ENCODE measurements at regions not wholly inside any gene's neighbourhood (a gene's known extent, or its start where the extent isn't known, plus 50 kb on each side); places are given as distances from the start of the nearest gene placed in this dataset.

DNA sequence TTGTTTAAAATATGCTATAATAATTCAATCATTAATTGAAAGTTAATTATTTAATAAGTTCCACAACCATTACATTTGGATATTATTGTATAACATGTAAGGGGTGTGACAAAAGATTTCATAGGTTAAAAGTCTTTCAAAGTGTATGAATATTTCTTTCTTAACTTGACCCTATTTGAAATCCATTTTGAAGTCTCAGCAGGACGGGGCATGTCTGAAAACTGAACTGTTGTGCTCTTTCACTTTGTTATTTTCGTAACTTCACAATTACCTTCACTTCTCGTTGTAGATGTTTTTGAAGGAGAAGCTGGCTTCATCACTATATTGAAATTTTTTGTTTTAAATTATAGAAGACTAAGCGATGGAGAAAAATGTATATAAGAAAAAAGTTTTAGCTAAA, 1775.7 kb downstream of the PCDH9 start:
- no peak for ATAC-seq
- DNase-seq = no peak

DNA sequence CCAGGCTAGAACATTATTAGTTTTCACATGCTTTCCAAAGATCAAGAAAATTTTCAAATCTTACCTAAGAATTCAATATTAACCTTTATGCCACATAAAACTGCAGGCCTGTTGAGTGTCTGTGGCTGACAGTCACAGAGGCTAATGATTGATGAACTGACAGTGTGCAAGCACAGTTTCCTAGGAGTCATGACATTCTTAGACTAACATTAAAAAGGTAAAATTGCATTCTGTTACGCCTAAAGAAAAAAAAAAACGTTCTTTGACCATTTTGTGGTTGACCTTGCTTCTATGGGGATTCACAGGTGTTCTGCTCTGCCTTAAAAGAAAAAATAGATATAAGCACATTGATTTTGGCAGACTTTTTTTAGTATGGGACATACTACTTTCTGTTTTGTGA, 1776.2 kb downstream of the PCDH9 start:
- Histone ChIP-seq H3K4me1 (no peaks in the 10 kb centered on the region), H3K36me3 (no peaks in the 10 kb centered on the region), H3K9me3 (no peaks in the 10 kb centered on the region), H3K4me3 (no peak overlapping the region), H3K27ac (no peak overlapping the region), H3K27me3 (ENCODE audit: low read depth) (no peaks in the 10 kb centered on the region)
- TF ChIP-seq, protein P1, sequence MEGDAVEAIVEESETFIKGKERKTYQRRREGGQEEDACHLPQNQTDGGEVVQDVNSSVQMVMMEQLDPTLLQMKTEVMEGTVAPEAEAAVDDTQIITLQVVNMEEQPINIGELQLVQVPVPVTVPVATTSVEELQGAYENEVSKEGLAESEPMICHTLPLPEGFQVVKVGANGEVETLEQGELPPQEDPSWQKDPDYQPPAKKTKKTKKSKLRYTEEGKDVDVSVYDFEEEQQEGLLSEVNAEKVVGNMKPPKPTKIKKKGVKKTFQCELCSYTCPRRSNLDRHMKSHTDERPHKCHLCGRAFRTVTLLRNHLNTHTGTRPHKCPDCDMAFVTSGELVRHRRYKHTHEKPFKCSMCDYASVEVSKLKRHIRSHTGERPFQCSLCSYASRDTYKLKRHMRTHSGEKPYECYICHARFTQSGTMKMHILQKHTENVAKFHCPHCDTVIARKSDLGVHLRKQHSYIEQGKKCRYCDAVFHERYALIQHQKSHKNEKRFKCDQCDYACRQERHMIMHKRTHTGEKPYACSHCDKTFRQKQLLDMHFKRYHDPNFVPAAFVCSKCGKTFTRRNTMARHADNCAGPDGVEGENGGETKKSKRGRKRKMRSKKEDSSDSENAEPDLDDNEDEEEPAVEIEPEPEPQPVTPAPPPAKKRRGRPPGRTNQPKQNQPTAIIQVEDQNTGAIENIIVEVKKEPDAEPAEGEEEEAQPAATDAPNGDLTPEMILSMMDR (IDR thresholded peaks at IDR 0.05) = no peak
- no peak for DNase-seq
- no peak for ATAC-seq
- intact Hi-C loops (cut with DNase I) = no loop called here

More for the DNA sequence above, 1775.7 kb downstream of the PCDH9 start:
- Histone ChIP-seq H3K27me3 (ENCODE audit: low read depth) (no peaks in the 10 kb centered on the region), H3K4me1 (no peaks in the 10 kb centered on the region), H3K9me3 (no peaks in the 10 kb centered on the region), H3K27ac (no peak overlapping the region), H3K4me3 (no peak overlapping the region), H3K36me3 (no peaks in the 10 kb centered on the region)
- TF ChIP-seq, protein P1 (IDR thresholded peaks at IDR 0.05) = no peak
- intact Hi-C loops (cut with DNase I) = no loop called here

DNA sequence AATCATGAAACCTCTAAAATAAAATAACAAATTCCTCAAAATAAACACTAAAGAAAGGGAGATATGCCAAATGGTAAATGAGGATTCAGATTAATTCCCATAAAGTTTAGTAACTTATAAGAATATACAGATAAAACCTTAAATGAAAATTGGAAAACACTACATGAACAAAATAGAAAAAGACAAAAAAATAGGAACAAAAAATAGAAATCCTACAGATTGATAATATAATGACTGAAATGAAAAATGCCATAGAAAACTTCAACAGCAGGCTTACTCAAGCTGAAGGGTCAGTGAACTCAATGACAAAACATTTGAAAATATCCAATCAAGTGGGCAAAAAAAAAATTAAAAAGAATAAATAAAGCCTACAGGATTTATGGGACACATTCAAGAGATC, 1784.8 kb downstream of the PCDH9 start:
- Histone ChIP-seq H3K9me3 (peaks cover 13% of the 10 kb centered on the region), H3K27me3 (ENCODE audit: low read depth) (no peaks in the 10 kb centered on the region), H3K4me3 (no peak overlapping the region), H3K36me3 (no peaks in the 10 kb centered on the region), H3K27ac (no peak overlapping the region), H3K4me1 (no peaks in the 10 kb centered on the region)
- TF ChIP-seq, protein P1 (IDR thresholded peaks at IDR 0.05) = no peak
- ATAC-seq = no peak
- no peak for DNase-seq
- intact Hi-C loops (cut with DNase I) = no loop called here

DNA sequence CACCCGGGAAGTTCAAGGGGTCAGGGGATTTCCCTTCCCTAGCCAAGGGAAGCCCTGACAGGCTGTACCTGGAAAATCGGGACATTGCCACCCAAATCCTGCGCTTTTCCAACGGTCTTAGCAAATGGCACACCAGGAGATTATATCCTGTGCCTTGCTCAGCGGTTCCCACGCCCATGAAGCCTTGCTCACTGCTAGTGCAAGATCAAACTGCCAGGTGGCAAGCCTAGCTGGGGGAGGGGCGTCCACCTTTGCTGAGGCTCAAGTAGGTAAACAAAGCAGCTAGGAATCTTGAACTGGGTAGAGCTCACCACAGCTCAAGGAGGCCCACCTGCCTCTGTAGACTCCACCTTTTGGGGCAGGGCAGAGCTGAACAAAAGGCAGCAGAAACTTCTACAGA, 1794.5 kb downstream of the PCDH9 start:
- no peaks in the 10 kb centered on the region for H3K27me3 ChIP-seq (ENCODE audit: low read depth)
- no peak for DNase-seq
- intact Hi-C loops (cut with DNase I) = no loop called here
- no peak overlapping the region for H3K4me3 ChIP-seq
- no peaks in the 10 kb centered on the region for H3K9me3 ChIP-seq
- no peak overlapping the region for H3K27ac ChIP-seq
- no peaks in the 10 kb centered on the region for H3K36me3 ChIP-seq
- TF ChIP-seq, protein P1 (IDR thresholded peaks at IDR 0.05) = no peak
- H3K4me1 ChIP-seq = no peaks in the 10 kb centered on the region
- ATAC-seq = no peak

DNA sequence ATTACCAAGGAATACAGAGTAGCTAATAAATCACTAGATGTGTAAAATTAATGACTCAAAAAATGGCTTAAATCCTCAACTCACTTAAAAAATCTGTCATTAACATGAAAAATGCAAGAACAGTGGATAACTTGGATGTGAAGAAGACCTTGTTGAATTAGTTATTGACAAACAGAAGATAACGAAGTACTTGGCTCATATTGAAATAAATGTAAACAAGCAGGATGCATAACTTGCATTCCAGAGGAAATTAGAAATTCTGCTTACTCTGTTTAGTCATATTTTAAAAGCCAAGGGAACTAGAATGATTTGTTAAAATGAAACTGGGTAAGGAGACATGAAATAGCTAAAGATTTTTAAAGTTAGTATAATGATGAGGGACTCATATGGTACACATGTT, 1812.2 kb downstream of the PCDH9 start:
- Histone ChIP-seq H3K36me3 (no peaks in the 10 kb centered on the region), H3K4me3 (no peak overlapping the region), H3K4me1 (no peaks in the 10 kb centered on the region), H3K27me3 (ENCODE audit: low read depth) (no peaks in the 10 kb centered on the region), H3K9me3 (no peaks in the 10 kb centered on the region), H3K27ac (no peak overlapping the region)
- intact Hi-C loops (cut with DNase I) = no loop called here
- TF ChIP-seq, protein P1 (IDR thresholded peaks at IDR 0.05) = no peak
- DNase-seq (no peak), ATAC-seq (no peak)

DNA sequence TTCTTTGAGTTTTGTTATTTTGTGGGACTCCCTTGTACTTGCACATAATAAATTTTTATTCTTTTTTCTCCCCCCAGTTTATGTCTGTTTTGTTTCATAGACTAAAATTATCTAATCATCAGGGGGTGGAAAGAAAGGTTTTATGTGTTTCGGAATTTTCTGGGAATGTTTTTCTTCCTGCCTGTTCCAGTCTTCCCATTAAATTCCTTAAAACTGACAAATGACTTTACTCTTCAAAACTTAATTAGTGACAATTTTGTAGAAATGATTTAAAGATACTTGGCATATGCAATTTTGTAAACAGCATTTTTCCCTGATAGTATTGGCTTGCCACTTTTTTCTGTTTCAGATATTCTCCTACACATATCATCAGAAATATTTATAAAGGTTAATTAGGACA, 1813.4 kb downstream of the PCDH9 start:
- no peak for DNase-seq
- no peaks in the 10 kb centered on the region for H3K9me3 ChIP-seq
- ATAC-seq = no peak
- no peaks in the 10 kb centered on the region for H3K4me1 ChIP-seq
- H3K27ac ChIP-seq = no peak overlapping the region
- TF ChIP-seq, protein P1 (IDR thresholded peaks at IDR 0.05) = no peak
- H3K36me3 ChIP-seq = no peaks in the 10 kb centered on the region
- no peak overlapping the region for H3K4me3 ChIP-seq
- H3K27me3 ChIP-seq (ENCODE audit: low read depth) = no peaks in the 10 kb centered on the region
- intact Hi-C loops (cut with DNase I) = no loop called here

Data from lower lobe of right lung (tissue), 2 donors.